VCaP (cell line): ENCODE measurements at regions not wholly inside any gene's neighbourhood (a gene's known extent, or its start where the extent isn't known, plus 50 kb on each side); places are given as distances from the start of the nearest gene placed in this dataset.
"Not testable (repeated sequence)": the region's sequence is repeated elsewhere in the genome, so short reads cannot be mapped to it uniquely, and the experiment has no call there.

ENCODE experiments used
- H3K27ac ChIP-seq: fragments of 450-650 bp; 2 replicates; pipeline ENCODE4 v1.5.1; 2017
- TF ChIP-seq, protein P1 (sequence below): fragments of 450-650 bp; conservative IDR thresholded peaks from 2 replicates; pipeline ENCODE4 v1.5.1; 2017; ENCODE audit warnings: mild to moderate bottlenecking, moderate library complexity

DNA sequence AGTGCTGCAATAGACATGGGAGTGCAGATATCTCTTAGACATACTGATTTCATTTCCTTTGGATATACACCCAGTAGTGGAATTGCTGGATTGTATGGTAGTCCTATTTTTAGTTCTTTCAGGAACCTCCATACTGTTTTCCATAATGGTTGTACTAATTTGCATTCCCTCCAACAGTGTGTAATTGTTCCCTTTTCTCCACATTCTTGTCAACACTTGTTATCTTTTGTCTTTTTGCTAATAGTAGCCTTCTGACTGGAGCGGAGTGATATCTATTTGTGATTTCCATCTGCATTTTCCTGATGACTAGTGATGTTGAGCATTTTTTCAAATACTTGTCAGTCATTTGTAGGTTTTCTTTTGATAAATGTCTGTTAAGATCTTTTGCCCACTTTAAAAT, 128.9 kb downstream of the CTNND1 start:
- TF ChIP-seq, protein P1, sequence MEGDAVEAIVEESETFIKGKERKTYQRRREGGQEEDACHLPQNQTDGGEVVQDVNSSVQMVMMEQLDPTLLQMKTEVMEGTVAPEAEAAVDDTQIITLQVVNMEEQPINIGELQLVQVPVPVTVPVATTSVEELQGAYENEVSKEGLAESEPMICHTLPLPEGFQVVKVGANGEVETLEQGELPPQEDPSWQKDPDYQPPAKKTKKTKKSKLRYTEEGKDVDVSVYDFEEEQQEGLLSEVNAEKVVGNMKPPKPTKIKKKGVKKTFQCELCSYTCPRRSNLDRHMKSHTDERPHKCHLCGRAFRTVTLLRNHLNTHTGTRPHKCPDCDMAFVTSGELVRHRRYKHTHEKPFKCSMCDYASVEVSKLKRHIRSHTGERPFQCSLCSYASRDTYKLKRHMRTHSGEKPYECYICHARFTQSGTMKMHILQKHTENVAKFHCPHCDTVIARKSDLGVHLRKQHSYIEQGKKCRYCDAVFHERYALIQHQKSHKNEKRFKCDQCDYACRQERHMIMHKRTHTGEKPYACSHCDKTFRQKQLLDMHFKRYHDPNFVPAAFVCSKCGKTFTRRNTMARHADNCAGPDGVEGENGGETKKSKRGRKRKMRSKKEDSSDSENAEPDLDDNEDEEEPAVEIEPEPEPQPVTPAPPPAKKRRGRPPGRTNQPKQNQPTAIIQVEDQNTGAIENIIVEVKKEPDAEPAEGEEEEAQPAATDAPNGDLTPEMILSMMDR, result no peak

DNA sequence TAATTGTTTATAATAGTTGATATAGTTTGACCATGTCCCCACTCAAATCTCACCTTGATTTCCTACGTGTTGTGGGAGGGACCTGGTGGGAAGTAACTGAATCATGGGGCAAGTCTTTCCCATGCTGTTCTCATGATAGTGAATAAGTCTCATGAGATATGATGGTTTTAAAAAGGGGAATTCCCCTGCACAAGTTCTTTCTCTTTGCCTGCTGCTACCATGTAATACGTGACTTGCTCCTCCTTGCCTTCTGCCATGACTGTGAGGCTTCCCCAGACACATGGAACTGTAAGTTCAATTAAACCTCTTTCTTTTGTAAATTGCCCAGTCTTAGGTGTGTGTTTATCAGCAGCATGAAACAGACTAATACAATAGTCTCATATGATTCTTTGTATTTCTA, 130.5 kb upstream of the OR9Q1 start:
- not testable (repeated sequence) for H3K27ac ChIP-seq

More for the DNA sequence above, 128.9 kb downstream of the CTNND1 start:
- H3K27ac ChIP-seq, result no peak overlapping the region

DNA sequence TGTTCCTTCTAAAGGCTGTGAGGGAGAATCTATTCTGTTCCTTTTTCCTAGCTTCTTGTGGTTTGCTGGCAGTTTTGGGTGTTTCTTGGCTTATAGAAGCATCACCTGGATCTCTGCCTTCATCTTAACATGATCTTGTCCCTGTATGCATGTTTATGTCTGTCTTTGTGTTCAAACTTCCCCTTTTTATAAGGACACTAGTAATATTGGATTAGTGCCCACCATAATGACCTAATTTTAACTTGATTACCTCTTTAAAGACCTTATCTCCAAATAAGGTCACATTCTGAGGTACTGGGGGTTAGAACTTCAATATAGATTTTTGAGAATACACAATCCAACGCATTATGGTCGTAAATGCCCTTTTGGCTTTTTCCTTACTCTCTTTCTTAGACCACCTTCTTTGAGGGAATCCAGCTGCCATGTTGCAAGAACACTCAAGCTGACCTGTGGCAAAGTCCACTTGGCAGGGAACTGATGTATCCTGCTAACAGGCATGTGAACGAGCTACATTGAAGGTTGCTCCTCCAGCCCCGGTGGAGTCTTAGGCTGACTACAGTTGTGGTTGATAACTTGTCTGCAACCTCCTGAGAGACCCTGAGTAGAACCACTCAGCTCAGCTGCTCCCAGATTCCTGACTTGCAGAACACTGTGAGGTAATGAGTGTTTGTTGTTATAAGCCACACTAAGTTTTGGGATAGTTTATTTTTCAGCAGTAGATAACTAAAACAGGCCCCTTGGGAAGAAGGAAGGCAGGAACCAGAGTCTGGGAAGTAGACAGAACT, 127.1 kb upstream of the OR9Q1 start:
- TF ChIP-seq, protein P1, result no peak
- H3K27ac ChIP-seq, result no peak overlapping the region

- H3K27ac ChIP-seq, result no peak overlapping the region
- TF ChIP-seq, protein P1, result no peak
These were observed 124.3 kb upstream of the OR9Q1 start for GRCh38 chr11:57899378-57899777.

DNA sequence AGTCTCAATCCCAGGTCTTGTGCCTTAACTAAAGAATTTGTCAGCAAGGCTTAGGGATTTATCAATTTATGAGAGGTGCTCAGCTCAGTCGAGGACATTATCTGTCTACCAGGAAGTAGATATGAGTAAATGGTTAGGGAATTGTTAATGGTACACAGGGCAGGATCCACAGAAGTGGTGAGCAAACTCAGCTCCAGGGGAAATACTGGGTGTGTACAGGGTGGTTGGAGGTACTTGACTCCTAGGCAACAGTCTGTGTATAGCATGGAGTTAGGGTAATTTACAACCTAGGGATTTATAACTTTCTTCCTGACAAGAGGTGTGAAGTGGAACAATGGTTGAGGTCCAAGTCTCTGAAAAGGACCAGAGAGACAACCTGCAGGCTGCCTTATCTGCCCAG, 123.4 kb upstream of the OR9Q1 start:
- no peak overlapping the region for H3K27ac ChIP-seq
- TF ChIP-seq, protein P1, result no peak

DNA sequence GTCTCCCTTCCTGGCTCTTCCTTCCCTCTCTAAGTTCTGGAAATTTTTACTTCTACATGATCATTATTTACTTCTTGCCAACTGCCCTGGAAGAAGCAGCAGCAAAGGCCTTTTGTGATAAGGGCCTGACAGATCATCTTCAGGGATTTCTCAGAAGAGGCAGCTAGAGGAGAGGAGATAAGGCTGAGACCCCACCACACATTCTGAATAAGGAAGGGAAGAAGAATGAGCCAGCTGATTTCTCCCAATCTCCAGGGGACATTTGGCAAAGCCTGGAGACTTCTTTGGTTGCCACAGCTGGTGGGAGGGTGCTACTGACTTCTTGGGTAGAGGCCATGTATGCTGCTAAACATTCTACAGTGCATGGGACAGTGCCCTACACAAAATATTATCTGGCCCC, 122.4 kb upstream of the OR9Q1 start:
- TF ChIP-seq, protein P1, result no peak
- no peak overlapping the region for H3K27ac ChIP-seq

DNA sequence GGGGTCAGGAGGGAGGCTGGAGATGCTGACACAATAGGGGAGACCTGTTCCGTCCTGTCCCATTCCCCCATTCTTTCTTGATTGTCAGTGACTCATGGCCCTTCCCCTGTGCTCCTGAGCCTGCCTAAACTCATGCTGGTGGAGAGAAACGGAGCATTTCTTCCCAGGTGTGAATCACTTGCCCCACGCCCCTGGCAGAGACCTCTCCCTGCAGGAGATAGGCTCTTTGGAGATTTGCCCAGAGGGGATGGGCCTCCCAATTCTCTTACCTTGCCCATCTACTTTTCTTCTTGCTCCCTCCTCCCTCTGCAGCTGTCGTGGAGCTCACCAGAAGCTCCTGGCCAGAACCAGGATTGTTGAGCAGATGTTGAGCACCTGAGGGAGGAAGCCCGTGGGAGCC, 121.9 kb upstream of the OR9Q1 start:
- TF ChIP-seq, protein P1, result no peak
- H3K27ac ChIP-seq, result no peak overlapping the region

- H3K27ac ChIP-seq, result no peak overlapping the region
- TF ChIP-seq, protein P1, result no peak
These were observed 120.7 kb upstream of the OR9Q1 start for GRCh38 chr11:57903011-57903410.
